ENCODE measurements at regions not wholly inside any gene's neighbourhood (a gene's known extent, or its start where the extent isn't known, plus 50 kb on each side); places are given as distances from the start of the nearest gene placed in this dataset.
"Not testable (repeated sequence)": the region's sequence is repeated elsewhere in the genome, so short reads cannot be mapped to it uniquely, and the experiment has no call there.

- Histone ChIP-seq H3K27me3 (no peaks in the 10 kb centered on the region), H3K27ac (no peak overlapping the region), H3K36me3 (no peaks in the 10 kb centered on the region), H3K9me3 (no peaks in the 10 kb centered on the region), H3K4me3 (no peak overlapping the region), H3K4me1 (peaks cover under 1 to 20% (median 9%) of the 10 kb centered on the region in 4 donors)
- intact Hi-C loops (cut with DNase I; ENCODE audit: low total_unique reads) (no loop called here), in situ Hi-C loops (cut with MboI; ENCODE audit: low pct_ligation_motif_present in 1 of 4, low pct_unique_long_range_greater_than_20kb in 1 of 4, low sequenced_read_pairs in 3 of 4) (no loop called here)
- no peak for TF ChIP-seq EP300 (IDR thresholded peaks at IDR 0.05; ENCODE audit: low read depth)
- TF ChIP-seq POLR2A (IDR thresholded peaks at IDR 0.05), result no peak
- no peak for TF ChIP-seq POLR2AphosphoS5 (IDR thresholded peaks at IDR 0.05)
- no peak for TF ChIP-seq CTCF (IDR thresholded peaks at IDR 0.05)
- WGBS, 2 donors (ENCODE audit: low coverage in 1 of 2), result 86 to 96% methylated on average over 2 to 3 of the region's 3 CpGs
- no peak for DNase-seq
Observed at GRCh38 chr14:22179190-22179589, 409.8 kb downstream of the DAD1 start.

- peaks cover 4 to 24% (median 12%) of the 10 kb centered on the region in 4 donors for H3K4me1 ChIP-seq
- H3K36me3 ChIP-seq, result no peaks in the 10 kb centered on the region
- TF ChIP-seq CTCF (IDR thresholded peaks at IDR 0.05) (no peak), POLR2AphosphoS5 (IDR thresholded peaks at IDR 0.05) (no peak), POLR2A (IDR thresholded peaks at IDR 0.05) (no peak), EP300 (IDR thresholded peaks at IDR 0.05; ENCODE audit: low read depth) (no peak)
- 46 to 52% methylated on average over 2 of the region's 2 CpGs for WGBS, 2 donors (ENCODE audit: low coverage in 1 of 2)
- H3K27ac ChIP-seq, result no peak overlapping the region
- H3K9me3 ChIP-seq, result no peaks in the 10 kb centered on the region
- intact Hi-C loops (cut with DNase I; ENCODE audit: low total_unique reads) (no loop called here), in situ Hi-C loops (cut with MboI; ENCODE audit: low pct_ligation_motif_present in 1 of 4, low pct_unique_long_range_greater_than_20kb in 1 of 4, low sequenced_read_pairs in 3 of 4) (no loop called here)
- DNase-seq, result no peak
- no peaks in the 10 kb centered on the region for H3K27me3 ChIP-seq
- no peak overlapping the region for H3K4me3 ChIP-seq
Observed at GRCh38 chr14:22178333-22178839, 410.6 kb downstream of the DAD1 start.

- no peaks in the 10 kb centered on the region for H3K36me3 ChIP-seq
- H3K27me3 ChIP-seq, result no peaks in the 10 kb centered on the region
- TF ChIP-seq POLR2A (IDR thresholded peaks at IDR 0.05), result no peak
- no peak for TF ChIP-seq POLR2AphosphoS5 (IDR thresholded peaks at IDR 0.05)
- no peak for TF ChIP-seq EP300 (IDR thresholded peaks at IDR 0.05; ENCODE audit: low read depth)
- TF ChIP-seq CTCF (IDR thresholded peaks at IDR 0.05), result no peak
- H3K9me3 ChIP-seq, result no peaks in the 10 kb centered on the region
- WGBS, 2 donors (ENCODE audit: low coverage in 1 of 2), result 65 to 78% methylated on average over 4 of the region's 4 CpGs
- intact Hi-C loops (cut with DNase I; ENCODE audit: low total_unique reads) (no loop called here), in situ Hi-C loops (cut with MboI; ENCODE audit: low pct_ligation_motif_present in 1 of 4, low pct_unique_long_range_greater_than_20kb in 1 of 4, low sequenced_read_pairs in 3 of 4) (no loop called here)
- no peak for DNase-seq
- no peak overlapping the region for H3K4me3 ChIP-seq
- no peak overlapping the region for H3K27ac ChIP-seq
- H3K4me1 ChIP-seq, result peaks cover 4 to 24% (median 12%) of the 10 kb centered on the region in 4 donors
Observed at GRCh38 chr14:22177870-22178269, 411.2 kb downstream of the DAD1 start.

- intact Hi-C loops (cut with DNase I; ENCODE audit: low total_unique reads), result no loop called here
Observed at GRCh38 chr14:22176957-22177356, 412.1 kb downstream of the DAD1 start.

GRCh38 chr14:22175278-22175558, 413.8 kb downstream of the DAD1 start:
- intact Hi-C loops (cut with DNase I; ENCODE audit: low total_unique reads); in situ Hi-C loops (cut with MboI; ENCODE audit: low pct_ligation_motif_present in 1 of 4, low pct_unique_long_range_greater_than_20kb in 1 of 4, low sequenced_read_pairs in 3 of 4); H3K36me3 ChIP-seq; DNase-seq; H3K27me3 ChIP-seq; H3K9me3 ChIP-seq; H3K4me3 ChIP-seq: not testable (repeated sequence)
- Histone ChIP-seq H3K27ac (peak overlapping the region; percentile 47 to 77 (median 61)), H3K4me1 (peaks cover 5 to 32% (median 15%) of the 10 kb centered on the region in 4 donors)
- 29 to 50% methylated on average over 1 of the region's 1 CpG for WGBS, 2 donors (ENCODE audit: low coverage in 1 of 2)

More at GRCh38 chr14:22176957-22177356, 412.1 kb downstream of the DAD1 start:
- H3K4me3 ChIP-seq, result no peak overlapping the region
- H3K36me3 ChIP-seq, result no peaks in the 10 kb centered on the region
- no peak for DNase-seq
- 81% methylated on average over 1 of the region's 1 CpG; no CpG with 5 or more reads in 1 of the 2 donors for WGBS, 2 donors (ENCODE audit: low coverage in 1 of 2)
- no peaks in the 10 kb centered on the region for H3K27me3 ChIP-seq
- TF ChIP-seq POLR2A (IDR thresholded peaks at IDR 0.05) (no peak), POLR2AphosphoS5 (IDR thresholded peaks at IDR 0.05) (no peak), EP300 (IDR thresholded peaks at IDR 0.05; ENCODE audit: low read depth) (no peak), CTCF (IDR thresholded peaks at IDR 0.05) (no peak)
- peaks cover 5 to 32% (median 15%) of the 10 kb centered on the region in 4 donors for H3K4me1 ChIP-seq
- no peak overlapping the region for H3K27ac ChIP-seq
- no peaks in the 10 kb centered on the region for H3K9me3 ChIP-seq
- in situ Hi-C loops (cut with MboI; ENCODE audit: low pct_ligation_motif_present in 1 of 4, low pct_unique_long_range_greater_than_20kb in 1 of 4, low sequenced_read_pairs in 3 of 4), result no loop called here
